A673 (cell line): ENCODE measurements at regions not wholly inside any gene's neighbourhood (a gene's known extent, or its start where the extent isn't known, plus 50 kb on each side); places are given as distances from the start of the nearest gene placed in this dataset.

Source experiments
- BruUV-seq: library from RNA; stranded (reverse); fragments of 400-500 nt; replicated peaks from 2 replicates; lab custom pipeline; 2021; lab: Mats Ljungman, UMichigan
- CTCF ChIA-PET: fragments of 300-600 bp; sonication (Branson Sonifier 250); formaldehyde crosslinking; loops from one replicate; lab custom pipeline; 2022; ENCODE audit warnings: antibody characterized with exemption; lab: Charles Lee
- POLR2A ChIA-PET: fragments of 300-600 bp; sonication (Branson Sonifier 250); formaldehyde crosslinking; loops from one replicate; lab custom pipeline; 2022; ENCODE audit warnings: antibody characterized with exemption; ENCODE audit not compliant: low non-redundant PET; lab: Charles Lee
- DNase-seq: peaks from one replicate; pipeline ENCODE4 v3.0.0-alpha.2; 2015; ENCODE audit warnings: low spot score
- H3K27ac ChIP-seq: fragments of 200-600 bp; sonication (generic); 2 replicates; pipeline ENCODE4 v1.5.1; 2016; ENCODE audit warnings: mixed run types, low read depth, mild to moderate bottlenecking, mixed read lengths, antibody characterized with exemption, low read length; ENCODE audit not compliant: poor library complexity, severe bottlenecking
- H3K27me3 ChIP-seq: fragments of 200-600 bp; sonication (generic); replicated peaks from 2 replicates; pipeline ENCODE4 v1.6.1; 2017; ENCODE audit warnings: mixed run types, low read depth, mild to moderate bottlenecking, mixed read lengths, antibody characterized with exemption, low read length; ENCODE audit not compliant: insufficient read depth, poor library complexity
- H3K36me3 ChIP-seq: fragments of 200-600 bp; sonication (generic); 2 replicates; pipeline ENCODE4 v1.6.1; 2016; ENCODE audit warnings: mixed run types, mild to moderate bottlenecking, mixed read lengths, antibody characterized with exemption, low read length; ENCODE audit not compliant: insufficient read depth, poor library complexity, severe bottlenecking
- H3K4me1 ChIP-seq: fragments of 200-600 bp; sonication (generic); 2 replicates; pipeline ENCODE4 v1.6.1; 2017; ENCODE audit warnings: mixed run types, mild to moderate bottlenecking, mixed read lengths, antibody characterized with exemption, low read length; ENCODE audit not compliant: insufficient read depth, poor library complexity, severe bottlenecking
- H3K4me3 ChIP-seq: fragments of 200-600 bp; sonication (generic); 2 replicates; pipeline ENCODE4 v1.5.1; 2016; ENCODE audit warnings: low read depth, mixed run types, mild to moderate bottlenecking, mixed read lengths, low read length; ENCODE audit not compliant: poor library complexity, severe bottlenecking
- H3K9me3 ChIP-seq: fragments of 200-600 bp; sonication (generic); 2 replicates; pipeline ENCODE4 v1.6.1; 2016; ENCODE audit warnings: mixed run types, low read depth, mild to moderate bottlenecking, mixed read lengths, antibody characterized with exemption, low read length; ENCODE audit not compliant: poor library complexity, severe bottlenecking
- CTCF ChIP-seq: fragments of 300-800, 200-600 bp; sonication (generic); conservative IDR thresholded peaks from 2 replicates; pipeline ENCODE4 v1.5.1; 2017; ENCODE audit warnings: low read depth, mild to moderate bottlenecking, antibody characterized with exemption, low read length, moderate library complexity, mixed read lengths
- EZH2 ChIP-seq: fragments of 200-600 bp; sonication (generic); IDR thresholded peaks from 2 replicates; pipeline ENCODE4 v1.6.1; 2017; ENCODE audit warnings: borderline replicate concordance, low read depth, mild to moderate bottlenecking, mixed read lengths, antibody characterized with exemption, low read length; ENCODE audit not compliant: poor library complexity, severe bottlenecking
- intact Hi-C: fragments of 100-400 bp; cut with micrococcal nuclease; formaldehyde crosslinking; loops from one replicate; pipeline ENCODE4 v1.10.0; 2022; ENCODE audit not compliant: unreplicated experiment

DNA sequence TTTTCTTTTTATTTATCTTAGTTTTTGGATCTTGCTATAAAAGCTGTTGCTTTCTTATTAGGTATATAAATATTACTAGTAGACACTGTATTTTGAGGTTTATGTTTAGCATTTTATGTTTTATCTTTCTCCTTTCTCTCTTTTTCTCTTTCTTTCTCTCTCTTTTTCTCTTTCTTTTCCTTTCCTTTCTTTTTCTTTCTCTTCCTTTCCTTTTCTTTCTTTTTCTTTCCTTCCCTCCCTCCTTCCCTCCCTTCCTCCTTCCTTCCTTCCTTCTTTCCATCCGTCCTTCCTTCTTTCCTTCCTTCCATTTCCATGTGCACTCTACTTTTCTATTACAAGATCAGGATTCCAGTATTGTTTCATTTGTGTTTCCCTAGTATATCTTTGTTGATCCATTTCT is 814.8 kb downstream of the KCNJ3 start:
- Histone ChIP-seq H3K36me3 (no peaks in the 10 kb centered on the region), H3K27ac (no peak overlapping the region), H3K4me3 (no peak overlapping the region), H3K4me1 (no peaks in the 10 kb centered on the region), H3K27me3 (no peaks in the 10 kb centered on the region), H3K9me3 (no peaks in the 10 kb centered on the region)
- intact Hi-C loops, result no loop called here
- ChIA-PET CTCF (no interaction called here), POLR2A (no interaction called here)
- no peak for DNase-seq
- BruUV-seq, result no TSS peak
- TF ChIP-seq CTCF, result no peak
- no peak for TF ChIP-seq EZH2

- Histone ChIP-seq H3K27ac (no peak overlapping the region), H3K4me3 (no peak overlapping the region), H3K4me1 (no peaks in the 10 kb centered on the region), H3K36me3 (no peaks in the 10 kb centered on the region), H3K9me3 (no peaks in the 10 kb centered on the region), H3K27me3 (no peaks in the 10 kb centered on the region)
- CTCF ChIA-PET, result no interaction called here
- no TSS peak for BruUV-seq
- POLR2A ChIA-PET, result no interaction called here
- DNase-seq, result no peak
- intact Hi-C loops, result no loop called here
- TF ChIP-seq EZH2, result no peak
- TF ChIP-seq CTCF, result no peak
Observed at GRCh38 chr2:155502766-155503165, 804.3 kb downstream of the KCNJ3 start.

DNA sequence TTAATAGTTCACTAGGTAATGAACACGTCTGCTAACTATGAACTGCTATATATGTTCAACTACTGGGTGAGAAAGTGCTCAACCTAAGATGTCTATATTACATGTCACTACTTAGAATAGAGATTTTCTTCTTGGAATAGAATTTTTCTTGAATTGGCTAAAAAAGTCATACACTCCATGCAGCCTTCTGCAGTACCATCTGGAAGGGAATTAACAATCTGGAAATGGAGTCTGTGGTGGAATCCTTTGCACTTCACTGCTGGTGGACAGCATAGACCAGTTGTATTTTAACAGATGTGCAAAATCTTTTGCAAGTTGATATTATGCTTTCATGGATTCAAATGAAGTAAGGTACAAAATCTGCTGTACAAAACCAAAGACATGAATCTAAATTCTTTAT is 799.6 kb downstream of the KCNJ3 start:
- no peak for DNase-seq
- H3K36me3 ChIP-seq, result no peaks in the 10 kb centered on the region
- no peaks in the 10 kb centered on the region for H3K27me3 ChIP-seq
- H3K4me1 ChIP-seq, result no peaks in the 10 kb centered on the region
- no peak overlapping the region for H3K27ac ChIP-seq
- POLR2A ChIA-PET, result no interaction called here
- H3K9me3 ChIP-seq, result no peaks in the 10 kb centered on the region
- intact Hi-C loops, result no loop called here
- TF ChIP-seq EZH2 (no peak), CTCF (no peak)
- no TSS peak for BruUV-seq
- CTCF ChIA-PET, result no interaction called here
- no peak overlapping the region for H3K4me3 ChIP-seq
